A549 (cell line): ENCODE measurements at regions not wholly inside any gene's neighbourhood (a gene's known extent, or its start where the extent isn't known, plus 50 kb on each side); places are given as distances from the start of the nearest gene placed in this dataset.

Experiments
- CTCF ChIP-seq: fragments of >200 bp; sonication (Bioruptor Twin); formaldehyde crosslinking; IDR thresholded peaks from 3 replicates; pipeline ENCODE4 v1.5.1; 2016
- HES2 ChIP-seq: fragments of >200 bp; sonication (Bioruptor Twin); formaldehyde crosslinking; IDR thresholded peaks from 2 replicates; pipeline ENCODE4 v1.6.1; 2016
- HEYL ChIP-seq: fragments of 250-450 bp; sonication (Bioruptor Pico); IDR thresholded peaks from 2 replicates; pipeline ENCODE4 v1.8.0; 2021; ENCODE audit warnings: mild to moderate bottlenecking, moderate library complexity
- JUN ChIP-seq, 2 experiments: fragments of >200 bp; sonication (Bioruptor Twin); formaldehyde crosslinking; IDR thresholded peaks; 2 replicates in 1 of 2; 3 replicates in 1 of 2; pipeline ENCODE4 v1.6.1; 2016 to 2017
- MAX ChIP-seq: IDR thresholded peaks from 2 replicates; pipeline ENCODE4 v1.6.1; 2012
- RCOR1 ChIP-seq: fragments of 150-350 bp; IDR thresholded peaks from 2 replicates; pipeline ENCODE4 v1.6.1; 2014; ENCODE audit warnings: antibody characterized with exemption, low read length, low read depth
- RFX5 ChIP-seq: fragments of 450-650 bp; IDR thresholded peaks from 2 replicates; pipeline ENCODE4 v1.7.1; 2014; ENCODE audit warnings: antibody characterized with exemption, mild to moderate bottlenecking, moderate library complexity
- SMC3 ChIP-seq: fragments of >200 bp; sonication (Bioruptor Twin); formaldehyde crosslinking; IDR thresholded peaks from 3 replicates; pipeline ENCODE4 v1.6.1; 2018; ENCODE audit warnings: inconsistent platforms

GRCh38 chr12:62133440-62133839, 126.8 kb upstream of the USP15 start:
- no peak for TF ChIP-seq CTCF
- TF ChIP-seq JUN (IDR thresholded peaks at IDR 0.05), result no peak
- TF ChIP-seq RFX5, result no peak
- TF ChIP-seq HEYL (CRISPR knock-in tag), result no peak
- TF ChIP-seq RCOR1, result no peak
- TF ChIP-seq MAX, result no peak
- no peak for TF ChIP-seq SMC3
- TF ChIP-seq HES2, result no peak
